K562 (cell line): ENCODE measurements at regions not wholly inside any gene's neighbourhood (a gene's known extent, or its start where the extent isn't known, plus 50 kb on each side); places are given as distances from the start of the nearest gene placed in this dataset.

Experiments
- ATAC-seq: fragments of 200-7000 bp; cut with Tn5 transposase; 3 replicates; pipeline ENCODE4 v1.9.1; 2020; ENCODE audit warnings: moderate library complexity
- BruUV-seq: library from RNA; stranded (reverse); fragments of 400-500 nt; replicated peaks from 2 replicates; lab custom pipeline; 2021; lab: Mats Ljungman, UMichigan
- CTCF ChIA-PET: fragments of 300-600 bp; formaldehyde crosslinking; extraction: SDS; loops from one replicate; lab custom pipeline; 2021; ENCODE audit warnings: low intra/inter-chr PET ratio; lab: Yijun Ruan, JAX
- POLR2A ChIA-PET: fragments of 300-600, 350-650 bp; sonication (Branson Sonifier 250); formaldehyde crosslinking; extraction: SDS; loops from one replicate; lab custom pipeline; 2021; ENCODE audit warnings: antibody characterized with exemption, inconsistent platforms; lab: Yijun Ruan, JAX
- DNase-seq, 4 experiments: peaks; one replicate each; pipeline versions ENCODE4 v3.0.0 to v3.0.0-alpha.2; 2011 to 2018; ENCODE audit warnings: low spot score in 3 of 4, mixed read lengths in 3 of 4; ENCODE audit errors: extremely low read depth in 1 of 4
- FAIRE-seq: peaks from 2 replicates; lab custom pipeline; 2011; peaks lifted over from hg19 to GRCh38; lab: Jason Lieb, UNC
- H2AFZ ChIP-seq: 2 replicates; pipeline ENCODE4 v1.6.0; 2011; ENCODE audit warnings: low read depth, low read length, control low read depth, inconsistent platforms
- H3K27ac ChIP-seq: fragments of 200-600 bp; 3 replicates; pipeline ENCODE4 v1.8.0; 2011; ENCODE audit warnings: low read depth, mild to moderate bottlenecking, control low read depth, inconsistent platforms, low read length, moderate library complexity, mixed read lengths; ENCODE audit errors: extremely low read depth
- H3K27me3 ChIP-seq, 2 experiments: fragments of 300-600 bp in 1 of 2; 2 replicates in 1 of 2; 3 replicates in 1 of 2; pipeline versions ENCODE4 v1.6.0 to v1.8.0; 2011; ENCODE audit warnings: inconsistent platforms in 2 of 2, low read length in 2 of 2, mild to moderate bottlenecking in 1 of 2, mixed read lengths in 1 of 2, moderate library complexity in 1 of 2; ENCODE audit not compliant: control insufficient read depth in 2 of 2, insufficient read depth in 2 of 2
- H3K36me3 ChIP-seq: fragments of 300-600 bp; 3 replicates; pipeline ENCODE4 v1.8.0; 2011; ENCODE audit warnings: mild to moderate bottlenecking, low read length, inconsistent platforms; ENCODE audit not compliant: control insufficient read depth, insufficient read depth
- H3K4me1 ChIP-seq, 2 experiments: fragments of 200-600 bp in 1 of 2; replicated peaks in 1 of 2; 2 replicates in 1 of 2; 3 replicates in 1 of 2; pipeline versions ENCODE4 v1.5.1 to v1.8.0; 2011; ENCODE audit warnings: inconsistent platforms in 2 of 2, low read length in 2 of 2, mild to moderate bottlenecking in 1 of 2, mixed read lengths in 1 of 2, moderate library complexity in 1 of 2; ENCODE audit not compliant: control insufficient read depth in 2 of 2, insufficient read depth in 2 of 2
- H3K4me2 ChIP-seq: 2 replicates; pipeline ENCODE4 v1.6.1; 2011; ENCODE audit warnings: low read length, control low read depth, inconsistent platforms, mixed read lengths; ENCODE audit not compliant: insufficient read depth
- H3K4me3 ChIP-seq: fragments of 200-600 bp; sonication (generic), shearing (Covaris generic); 2 replicates; pipeline ENCODE4 v1.5.1; 2016; ENCODE audit warnings: control low read depth, inconsistent platforms
- H3K79me2 ChIP-seq: fragments of 200-600 bp; 3 replicates; pipeline ENCODE4 v1.8.0; 2011; ENCODE audit warnings: low read length, inconsistent platforms; ENCODE audit not compliant: control insufficient read depth, insufficient read depth
- H3K9ac ChIP-seq, 2 experiments: 2 replicates each; pipeline versions ENCODE4 v1.6.0 to v1.6.1; 2011; ENCODE audit warnings: low read depth in 2 of 2, low read length in 2 of 2, control low read depth in 1 of 2, inconsistent platforms in 1 of 2, mild to moderate bottlenecking in 1 of 2, mixed read lengths in 1 of 2; ENCODE audit not compliant: insufficient read depth in 1 of 2
- H3K9me1 ChIP-seq: one replicate; pipeline ENCODE4 v1.6.0; 2011; ENCODE audit warnings: inconsistent platforms, mild to moderate bottlenecking, low read length, moderate library complexity; ENCODE audit not compliant: control insufficient read depth, insufficient read depth
- H3K9me3 ChIP-seq: replicated peaks from 2 replicates; pipeline ENCODE4 v1.5.1; 2011; ENCODE audit warnings: low read depth, low read length, inconsistent platforms; ENCODE audit not compliant: control insufficient read depth, insufficient read depth
- H4K20me1 ChIP-seq: replicated peaks from 2 replicates; pipeline ENCODE4 v1.6.1; 2011; ENCODE audit warnings: low read length, inconsistent platforms, mixed read lengths; ENCODE audit not compliant: control insufficient read depth, insufficient read depth
- CBX3 ChIP-seq, 2 experiments: IDR thresholded peaks; 1 replicate in 1 of 2; 2 replicates in 1 of 2; pipeline ENCODE4 v1.6.1; 2012; ENCODE audit warnings: inconsistent platforms in 2 of 2, low read length in 2 of 2, borderline replicate concordance in 1 of 2, control low read depth in 1 of 2
- CREB1 ChIP-seq, 2 experiments: sonication (generic) in 1 of 2; formaldehyde crosslinking in 1 of 2; IDR thresholded peaks; 2 replicates each; pipeline versions ENCODE4 v1.6.1 to v1.8.0; 2012 to 2022; ENCODE audit warnings: inconsistent platforms in 1 of 2, mild to moderate bottlenecking in 1 of 2, missing genetic modification reagents in 1 of 2, moderate library complexity in 1 of 2
- DNMT1 ChIP-seq: fragments of 450-650 bp; IDR thresholded peaks from 2 replicates; pipeline ENCODE4 v1.6.1; 2016; ENCODE audit warnings: antibody characterized with exemption, mild to moderate bottlenecking
- FOXA1 ChIP-seq: fragments of 450-650 bp; IDR thresholded peaks from 2 replicates; pipeline ENCODE4 v1.6.1; 2016; ENCODE audit warnings: mild to moderate bottlenecking, borderline replicate concordance
- GTF2B ChIP-seq: IDR thresholded peaks from 2 replicates; pipeline ENCODE4 v1.6.1; 2011; ENCODE audit not compliant: insufficient read length; ENCODE audit errors: extremely low read depth
- HMGXB4 ChIP-seq: sonication (generic); formaldehyde crosslinking; IDR thresholded peaks from 2 replicates; pipeline ENCODE4 v1.8.1; 2023; ENCODE audit warnings: mild to moderate bottlenecking, missing genetic modification reagents
- RNF219 ChIP-seq: fragments of 250-450 bp; sonication (Bioruptor Pico); IDR thresholded peaks from 2 replicates; pipeline ENCODE4 v1.5.0; 2022; ENCODE audit warnings: mild to moderate bottlenecking
- SMAD1 ChIP-seq: fragments of 150-350 bp; IDR thresholded peaks from 2 replicates; pipeline ENCODE4 v1.6.1; 2014; ENCODE audit warnings: low read length, low read depth; ENCODE audit not compliant: partially characterized antibody
- SMARCE1 ChIP-seq: fragments of 450-650 bp; IDR thresholded peaks from 2 replicates; pipeline ENCODE4 v1.7.1; 2016; ENCODE audit warnings: mild to moderate bottlenecking
- TCF15 ChIP-seq: fragments of 250-450 bp; sonication (Bioruptor Pico); IDR thresholded peaks from 2 replicates; pipeline ENCODE4 v1.8.0; 2022; ENCODE audit warnings: moderate library complexity, mild to moderate bottlenecking, inconsistent platforms
- YY1 ChIP-seq, 3 experiments: IDR thresholded peaks; 2 replicates each; pipeline ENCODE4 v1.6.1; 2011; ENCODE audit warnings: low read length in 2 of 3, mild to moderate bottlenecking in 2 of 3, moderate library complexity in 2 of 3, borderline replicate concordance in 1 of 3, control low read depth in 1 of 3, low read depth in 1 of 3; ENCODE audit not compliant: insufficient read depth in 3 of 3, insufficient replicate concordance in 2 of 3, control insufficient read depth in 1 of 3, insufficient read length in 1 of 3; ENCODE audit errors: extremely low read depth in 1 of 3
- WGBS: fragments of 100-300 bp; shearing (Covaris generic); methylation state at CpG from one replicate; pipeline ENCODE4 v1.1.6; 2016; ENCODE audit warnings: low coverage, mixed read lengths; ENCODE audit not compliant: insufficient coverage; ENCODE audit errors: missing lambda C conversion rate; 5-methylcytosine and 5-hydroxymethylcytosine counted together
- in situ Hi-C: fragments of 300-500 bp; cut with MboI; formaldehyde crosslinking; loops from 4 replicates; pipeline ENCODE4 v1.15.0; 2018; ENCODE audit warnings: inconsistent platforms, mixed read lengths
- intact Hi-C: fragments of 100-400 bp; cut with micrococcal nuclease; formaldehyde crosslinking; loops from 2 replicates; pipeline ENCODE4 v1.14.2; 2022

- TF ChIP-seq RNF219 (CRISPR knock-in tag), result no peak
- no peak for TF ChIP-seq SMAD1
- TF ChIP-seq YY1 (IDR thresholded peaks at IDR 0.05; ENCODE audit: borderline replicate concordance in 1 of 3, control insufficient read depth in 1 of 3, extremely low read depth in 1 of 3, insufficient read depth in 3 of 3, insufficient read length in 1 of 3, insufficient replicate concordance in 2 of 3, low read depth in 1 of 3, low read length in 2 of 3), result no peak
- no peak for TF ChIP-seq CBX3 (IDR thresholded peaks at IDR 0.05; ENCODE audit: borderline replicate concordance in 1 of 2, low read length in 2 of 2)
- TF ChIP-seq HMGXB4 (CRISPR knock-in tag), result no peak
- TF ChIP-seq, all 486 proteins: peak for 0
Observed at GRCh38 chr20:52405417-52405816, 213.8 kb upstream of the ZFP64 start (continued).

- no peaks in the 10 kb centered on the region for H3K9me3 ChIP-seq
- H2AFZ ChIP-seq, result no peak overlapping the region
- no peak overlapping the region for H3K27ac ChIP-seq
- H3K4me1 ChIP-seq, result no peaks in the 10 kb centered on the region
- in situ Hi-C loops (no loop called here), intact Hi-C loops (no loop called here)
- 37% methylated on average over 3 of the region's 3 CpGs for WGBS
- no peaks in the 10 kb centered on the region for H3K27me3 ChIP-seq
- H3K36me3 ChIP-seq, result no peaks in the 10 kb centered on the region
- TF ChIP-seq DNMT1 (no peak), SMARCE1 (no peak), TCF15 (CRISPR knock-in tag) (no peak), CREB1 (IDR thresholded peaks at IDR 0.05) (no peak), CREB1 (CRISPR knock-in tag; IDR thresholded peaks at IDR 0.05) (no peak), FOXA1 (no peak), GTF2B (no peak)
- ChIA-PET POLR2A (no interaction called here), CTCF (no interaction called here)
- H3K9ac ChIP-seq, result no peak overlapping the region
- H3K4me3 ChIP-seq, result no peak overlapping the region
- no TSS peak for BruUV-seq
- no peaks in the 10 kb centered on the region for H4K20me1 ChIP-seq
- FAIRE-seq (no peak), DNase-seq (no peak), ATAC-seq (no peak)
- no peaks in the 10 kb centered on the region for H3K9me1 ChIP-seq
- no peak overlapping the region for H3K4me2 ChIP-seq
- no peaks in the 10 kb centered on the region for H3K79me2 ChIP-seq
Observed at GRCh38 chr20:52404671-52405070, 213.1 kb upstream of the ZFP64 start.
